Small intestine (tissue), 7 donors: ENCODE measurements at regions not wholly inside any gene's neighbourhood (a gene's known extent, or its start where the extent isn't known, plus 50 kb on each side); places are given as distances from the start of the nearest gene placed in this dataset.

Experiments used
- DNase-seq, 2 donors: peaks; one replicate each; pipeline versions ENCODE4 v3.0.0 to v3.0.0-alpha.2; 2013
- FAIRE-seq: peaks from 2 replicates; lab custom pipeline; 2012; peaks lifted over from hg19 to GRCh38; lab: Jason Lieb, UNC
- H3K27ac ChIP-seq, 3 donors: one replicate each; pipeline ENCODE4 v1.5.1; 2013; ENCODE audit warnings: low read length in 2 of 3, mild to moderate bottlenecking in 2 of 3, control low read depth in 1 of 3, inconsistent platforms in 1 of 3, low read depth in 1 of 3, moderate library complexity in 1 of 3
- H3K27me3 ChIP-seq, 3 donors: one replicate each; pipeline ENCODE4 v1.6.1; 2013; ENCODE audit warnings: low read length in 3 of 3, inconsistent platforms in 1 of 3; ENCODE audit not compliant: control insufficient read depth in 3 of 3, insufficient read depth in 3 of 3
- H3K36me3 ChIP-seq, 3 donors: one replicate each; pipeline ENCODE4 v1.6.1; 2013; ENCODE audit warnings: low read length in 3 of 3, inconsistent platforms in 1 of 3, low read depth in 1 of 3, mild to moderate bottlenecking in 1 of 3, moderate library complexity in 1 of 3; ENCODE audit not compliant: control insufficient read depth in 3 of 3, insufficient read depth in 2 of 3
- H3K4me1 ChIP-seq, 3 donors: one replicate each; pipeline ENCODE4 v1.6.1; 2013; ENCODE audit warnings: low read length in 2 of 3, inconsistent platforms in 1 of 3, low read depth in 1 of 3, mild to moderate bottlenecking in 1 of 3, moderate library complexity in 1 of 3; ENCODE audit not compliant: control insufficient read depth in 3 of 3, insufficient read depth in 2 of 3
- H3K4me3 ChIP-seq, 3 donors: one replicate each; pipeline ENCODE4 v1.5.1; 2013; ENCODE audit warnings: low read length in 3 of 3, control low read depth in 1 of 3, inconsistent platforms in 1 of 3, low read depth in 1 of 3, mild to moderate bottlenecking in 1 of 3, moderate library complexity in 1 of 3
- H3K9me3 ChIP-seq, 2 donors: one replicate each; pipeline ENCODE4 v1.6.1; 2013; ENCODE audit warnings: low read depth in 1 of 2, low read length in 1 of 2; ENCODE audit not compliant: control insufficient read depth in 2 of 2, insufficient read depth in 1 of 2
- WGBS, 3 donors: extraction: QIAGEN DNeasy Blood & Tissue Kit; methylation state at CpG; one replicate each; pipeline ENCODE4 v1.1.7; 2013; 5-methylcytosine and 5-hydroxymethylcytosine counted together
- donor health status: healthy with polysubstance abuse.
- donor health status: control.
- donor health status: control.
- donor health status: Bipolar disorder and iron deficiency.
- donor health status: healthy.

DNA sequence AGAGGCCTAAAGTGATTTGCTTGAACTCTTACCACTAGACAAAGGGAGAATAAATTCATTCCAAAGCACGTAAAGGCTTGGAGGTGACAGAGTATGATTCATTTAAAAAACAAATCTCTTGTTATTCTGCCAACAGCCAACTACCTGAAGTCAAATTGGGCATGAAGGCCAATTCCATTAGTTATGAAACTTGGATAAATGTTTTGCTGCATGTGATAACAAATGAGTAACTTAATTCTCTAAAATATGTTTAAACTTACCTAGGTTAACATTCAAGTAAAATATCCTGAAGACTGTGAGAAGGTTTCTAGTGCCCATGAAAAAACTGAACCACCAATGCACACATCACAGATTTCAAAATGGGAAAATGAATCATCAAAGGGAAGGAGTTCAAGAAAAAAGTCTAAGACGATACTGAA, 120.1 kb upstream of the TSLP start:
- Histone ChIP-seq H3K4me3 (no peak overlapping the region), H3K36me3 (no peaks in the 10 kb centered on the region), H3K4me1 (no peaks in the 10 kb centered on the region), H3K27me3 (no peaks in the 10 kb centered on the region), H3K27ac (no peak overlapping the region), H3K9me3 (peaks cover 0 to 4% of the 10 kb centered on the region in 2 donors)
- FAIRE-seq, result no peak
- DNase-seq, result no peak
- WGBS, 3 donors, result 72 to 78% (median 73%) methylated on average over 2 of the region's 2 CpGs

DNA sequence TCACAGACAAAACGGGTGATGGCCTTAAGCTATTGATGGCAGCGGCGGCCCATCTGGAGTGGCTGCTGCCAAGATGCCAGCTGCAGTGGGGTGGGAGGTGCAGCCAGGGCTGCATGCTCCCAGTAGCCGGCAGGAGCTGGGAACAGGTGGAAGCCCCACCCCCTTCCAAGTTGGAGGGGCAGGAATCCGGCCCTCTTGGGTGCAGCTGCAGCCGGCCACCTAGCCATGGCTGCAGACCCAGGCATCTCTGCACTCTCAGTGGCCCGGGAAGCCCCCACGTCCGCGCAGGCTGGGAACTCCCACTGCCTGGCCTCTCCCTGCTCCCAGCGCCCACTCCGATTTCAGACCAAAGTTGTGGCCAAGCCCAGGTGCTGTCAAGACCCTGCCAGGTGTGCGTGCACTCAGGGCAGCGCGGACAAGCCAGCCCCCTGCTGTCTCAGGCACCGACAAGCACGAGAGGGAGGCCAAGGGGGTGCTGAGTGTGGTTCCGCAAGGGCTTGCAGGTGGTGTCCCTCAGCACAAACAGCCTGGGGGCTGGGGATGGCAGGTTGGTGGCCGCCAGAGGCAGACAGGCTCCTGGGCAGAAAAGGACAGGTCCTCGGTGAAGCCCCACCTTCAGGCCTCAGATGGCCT, 115.1 kb upstream of the TSLP start:
- DNase-seq (no peak), FAIRE-seq (no peak)
- Histone ChIP-seq H3K9me3 (no peaks in the 10 kb centered on the region), H3K27me3 (no peaks in the 10 kb centered on the region), H3K4me3 (no peak overlapping the region), H3K4me1 (no peaks in the 10 kb centered on the region), H3K36me3 (no peaks in the 10 kb centered on the region), H3K27ac (no peak overlapping the region)
- 56 to 75% (median 59%) methylated on average over 20 of the region's 20 CpGs for WGBS, 3 donors

DNA sequence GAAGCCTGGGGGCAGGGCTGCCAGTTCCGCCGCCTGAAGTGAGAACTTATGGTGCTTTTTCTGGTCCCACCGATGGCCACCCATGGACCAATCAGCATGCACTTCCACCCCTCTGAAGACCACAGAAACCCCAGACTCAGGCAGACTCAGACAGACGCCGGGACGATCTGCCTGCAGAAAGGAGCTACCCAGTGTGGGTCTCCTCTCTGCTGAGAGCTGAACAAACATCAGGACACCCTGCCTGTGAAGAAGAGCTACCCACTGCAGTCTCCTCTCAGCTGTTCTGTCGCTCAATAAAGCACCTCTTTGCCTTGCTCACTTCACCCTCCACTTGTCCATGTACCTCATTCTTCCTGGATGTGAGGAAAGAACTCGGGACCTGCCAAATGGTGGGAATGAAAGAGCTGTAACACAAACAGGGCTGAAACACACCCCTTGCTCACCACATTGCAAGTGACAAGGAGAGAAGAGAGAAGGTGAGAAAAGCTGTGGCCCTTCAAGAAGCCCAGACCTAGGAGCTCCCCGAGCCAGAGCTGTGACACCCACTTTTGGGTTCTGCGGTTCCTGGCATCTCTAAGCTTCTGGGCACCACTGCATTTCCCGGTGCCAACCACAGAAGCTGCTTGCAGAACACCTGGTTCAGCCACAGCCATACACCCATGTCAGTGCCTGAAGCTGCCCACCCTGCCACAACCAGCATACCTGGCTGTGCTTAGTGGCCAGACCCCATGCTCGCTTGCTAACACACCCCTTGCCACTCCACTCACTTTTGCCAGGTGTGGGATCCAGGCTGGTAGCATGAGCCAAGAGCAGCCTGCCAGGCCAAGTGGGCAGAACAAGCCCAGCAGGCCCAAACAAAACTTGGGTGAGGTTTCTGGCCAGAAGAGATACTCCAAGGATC, 114.3 kb upstream of the TSLP start:
- Histone ChIP-seq H3K4me3 (no peak overlapping the region), H3K27ac (no peak overlapping the region), H3K27me3 (no peaks in the 10 kb centered on the region), H3K4me1 (no peaks in the 10 kb centered on the region), H3K36me3 (no peaks in the 10 kb centered on the region), H3K9me3 (no peaks in the 10 kb centered on the region)
- WGBS, 3 donors, result 62 to 77% (median 76%) methylated on average over 12 of the region's 12 CpGs
- DNase-seq, result no peak
- no peak for FAIRE-seq

DNA sequence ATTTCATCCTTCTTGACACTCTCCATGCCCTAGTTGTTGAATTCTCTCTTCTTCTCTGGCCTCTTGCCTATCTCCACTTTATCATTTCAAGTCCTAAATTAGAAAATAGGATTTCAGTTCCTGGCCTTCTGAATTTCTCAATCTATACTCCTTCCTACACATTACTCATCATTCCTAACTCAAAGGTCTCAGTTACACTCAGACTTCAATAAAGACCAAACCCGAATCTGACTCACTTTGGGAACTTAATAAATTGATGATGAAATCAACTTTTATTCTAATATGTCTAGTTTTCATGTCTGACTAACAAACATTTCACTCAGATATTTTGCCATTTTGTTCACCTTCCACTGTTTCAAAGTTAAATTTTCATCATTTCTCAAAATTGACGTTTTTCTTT, 113.6 kb upstream of the TSLP start:
- H3K9me3 ChIP-seq, result no peaks in the 10 kb centered on the region
- no peaks in the 10 kb centered on the region for H3K36me3 ChIP-seq
- H3K4me1 ChIP-seq, result no peaks in the 10 kb centered on the region
- no peaks in the 10 kb centered on the region for H3K27me3 ChIP-seq
- WGBS, 3 donors, result 46 to 70% (median 47%) methylated on average over 2 of the region's 2 CpGs
- no peak overlapping the region for H3K4me3 ChIP-seq
- no peak for DNase-seq
- no peak for FAIRE-seq
- H3K27ac ChIP-seq, result no peak overlapping the region

DNA sequence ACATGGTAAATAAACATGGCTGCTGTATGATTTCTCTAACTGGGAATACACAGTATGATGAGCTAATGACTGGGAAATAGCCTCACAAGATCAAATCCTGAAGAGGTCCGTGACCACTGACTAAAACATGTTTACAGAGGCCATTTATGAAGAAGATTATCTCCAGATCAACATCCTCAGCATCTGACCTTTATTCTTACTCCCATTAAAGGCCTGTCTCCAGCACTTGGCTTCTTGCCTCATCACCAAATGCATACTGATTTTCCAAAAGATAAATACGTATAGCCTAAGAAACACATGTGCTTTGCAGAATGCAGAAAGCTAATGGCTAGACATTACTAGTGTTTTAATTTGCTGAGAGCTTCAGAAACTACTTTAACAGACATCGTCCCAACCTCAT, 108.0 kb upstream of the TSLP start:
- Histone ChIP-seq H3K27me3 (no peaks in the 10 kb centered on the region), H3K36me3 (no peaks in the 10 kb centered on the region), H3K27ac (no peak overlapping the region), H3K4me1 (no peaks in the 10 kb centered on the region), H3K9me3 (no peaks in the 10 kb centered on the region), H3K4me3 (no peak overlapping the region)
- peak in 1 of 2 donors; percentile 1 for DNase-seq
- 62 to 70% (median 70%) methylated on average over 3 of the region's 3 CpGs for WGBS, 3 donors
- no peak for FAIRE-seq

DNA sequence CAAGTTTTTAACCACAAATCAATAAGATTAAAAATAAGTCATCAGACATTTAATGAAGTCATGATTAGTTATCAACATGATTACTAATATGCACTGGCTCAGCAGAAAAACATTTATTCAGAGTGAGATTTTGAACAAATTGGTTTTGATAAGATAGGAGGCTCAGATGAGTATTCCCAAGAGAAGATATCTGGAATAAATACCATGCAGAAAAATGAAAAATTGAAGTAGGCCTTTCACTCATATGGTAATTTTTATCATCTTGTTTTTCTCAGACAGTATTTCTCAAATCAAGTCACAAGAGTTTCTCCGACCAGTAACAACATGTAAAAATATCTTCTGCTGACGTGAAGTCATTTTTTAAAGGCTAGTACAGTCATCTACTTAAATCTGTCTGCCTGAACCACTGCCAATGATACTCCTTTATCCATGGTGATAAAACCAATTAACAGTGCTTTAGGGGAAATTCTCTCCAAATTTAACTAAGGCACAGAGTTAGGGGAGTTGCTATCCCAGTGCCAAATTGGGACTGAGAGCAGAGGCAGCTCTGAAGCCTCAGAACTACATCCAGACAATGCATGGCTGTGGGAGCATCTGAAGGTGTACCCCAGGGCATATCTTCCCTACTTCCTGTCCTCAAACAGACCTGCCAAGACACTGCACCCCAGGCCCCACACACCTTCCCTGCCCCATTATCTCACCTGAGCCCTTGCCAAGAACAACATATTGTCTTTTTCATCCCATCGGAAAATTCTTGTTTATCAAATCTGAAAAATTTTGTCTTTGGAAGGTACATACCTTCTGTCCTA, 105.5 kb upstream of the TSLP start:
- Histone ChIP-seq H3K27me3 (no peaks in the 10 kb centered on the region), H3K27ac (no peak overlapping the region), H3K4me1 (no peaks in the 10 kb centered on the region), H3K36me3 (no peaks in the 10 kb centered on the region), H3K4me3 (no peak overlapping the region), H3K9me3 (no peaks in the 10 kb centered on the region)
- DNase-seq (no peak), FAIRE-seq (no peak)
- 73 to 77% (median 77%) methylated on average over 3 of the region's 3 CpGs for WGBS, 3 donors

DNA sequence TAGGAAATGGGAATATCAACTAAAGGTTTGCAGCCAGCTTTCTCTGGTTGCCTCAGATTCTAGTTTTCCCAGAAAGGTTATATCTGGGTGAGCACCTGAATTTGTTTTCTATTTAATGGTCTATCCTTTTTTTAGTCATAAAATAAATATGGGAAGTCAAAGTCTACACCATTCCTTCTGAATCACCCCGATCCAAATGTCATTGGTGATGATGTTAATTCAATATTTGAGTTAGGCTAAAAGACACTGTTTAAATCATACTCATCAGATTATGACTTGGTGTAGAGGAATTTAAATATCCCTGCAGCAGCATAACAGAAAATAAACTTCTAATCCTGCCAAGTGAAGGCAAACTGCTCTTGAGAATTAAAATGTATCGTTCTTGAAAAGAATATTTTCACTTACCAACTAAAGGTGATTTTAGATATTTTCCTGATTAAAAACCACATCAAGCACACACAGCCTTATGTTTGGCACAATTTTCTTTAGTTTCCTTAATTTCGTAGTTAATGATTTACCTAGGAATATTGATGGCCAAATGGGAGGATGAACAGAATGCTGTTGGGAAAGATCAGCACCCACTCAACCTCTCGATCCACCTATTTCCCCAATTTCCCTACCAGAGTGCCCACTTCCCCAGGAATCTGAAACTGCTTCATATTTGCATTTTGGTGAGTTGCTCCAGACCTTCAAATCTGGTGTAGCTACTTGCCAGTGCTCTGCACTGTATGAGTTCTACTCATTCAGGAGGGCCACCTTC, 103.1 kb upstream of the TSLP start:
- Histone ChIP-seq H3K36me3 (no peaks in the 10 kb centered on the region), H3K27ac (no peak overlapping the region), H3K27me3 (no peaks in the 10 kb centered on the region), H3K4me3 (no peak overlapping the region), H3K4me1 (no peaks in the 10 kb centered on the region), H3K9me3 (no peaks in the 10 kb centered on the region)
- no peak for FAIRE-seq
- WGBS, 3 donors, result 33 to 66% (median 43%) methylated on average over 4 of the region's 4 CpGs
- no peak for DNase-seq

DNA sequence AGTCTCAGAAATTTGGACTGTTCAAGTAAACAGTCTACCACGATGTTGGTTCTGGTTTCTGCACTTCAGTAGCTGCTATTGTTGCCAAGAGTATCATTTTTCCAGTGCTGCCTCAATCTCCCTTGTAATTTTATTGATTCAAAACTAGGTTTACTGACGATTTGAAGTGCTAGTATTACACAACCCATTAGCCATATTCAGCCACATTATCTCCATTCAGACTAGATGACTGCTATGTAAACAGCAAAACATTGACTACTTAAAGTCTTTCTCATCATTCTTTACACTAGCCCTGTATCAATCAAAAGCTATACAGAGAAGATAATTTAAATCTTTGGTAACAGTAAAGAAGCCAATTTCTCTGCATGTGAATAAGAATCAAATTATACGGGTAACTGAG, 102.0 kb upstream of the TSLP start:
- H3K27ac ChIP-seq, result no peak overlapping the region
- H3K4me1 ChIP-seq, result no peaks in the 10 kb centered on the region
- no peaks in the 10 kb centered on the region for H3K27me3 ChIP-seq
- H3K36me3 ChIP-seq, result no peaks in the 10 kb centered on the region
- DNase-seq (no peak), FAIRE-seq (no peak)
- no peak overlapping the region for H3K4me3 ChIP-seq
- H3K9me3 ChIP-seq, result no peaks in the 10 kb centered on the region
- WGBS, 3 donors, result 38 to 51% (median 51%) methylated on average over 3 of the region's 3 CpGs
